ENCODE measurements at regions not wholly inside any gene's neighbourhood (a gene's known extent, or its start where the extent isn't known, plus 50 kb on each side); places are given as distances from the start of the nearest gene placed in this dataset.

GRCh38 chr13:85298387-85298924 lies 500.8 kb downstream of the SLITRK6 start:
- no peak for DNase-seq (ENCODE audit: low spot score)
- WGBS (ENCODE audit: low lambda C conversion rate, missing lambda C conversion rate): 59% methylated on average over 1 of the region's 1 CpG

GRCh38 chr13:85288698-85289097 lies 510.5 kb downstream of the SLITRK6 start:
- no peaks in the 10 kb centered on the region for H3K36me3 ChIP-seq (replicated peaks; ENCODE audit: insufficient read depth, low read depth)
- DNase-seq (ENCODE audit: low spot score): no peak
- TF ChIP-seq EZH2phosphoT487 (IDR thresholded peaks at IDR 0.05; ENCODE audit: low read depth, severe bottlenecking, unreplicated experiment) (no peak), EZH2 (IDR thresholded peaks at IDR 0.05; ENCODE audit: borderline replicate concordance) (no peak), CTCF (IDR thresholded peaks at IDR 0.05; ENCODE audit: poor library complexity) (no peak)
- H3K9me2 ChIP-seq (replicated peaks; ENCODE audit: insufficient read depth): no peaks in the 10 kb centered on the region
- H4K20me1 ChIP-seq (ENCODE audit: insufficient read depth, poor library complexity, severe bottlenecking): no peaks in the 10 kb centered on the region
- H3K4me1 ChIP-seq (ENCODE audit: insufficient read depth): no peaks in the 10 kb centered on the region
- H2AFZ ChIP-seq: no peak overlapping the region
- no peak overlapping the region for H3K27ac ChIP-seq
- WGBS (ENCODE audit: low lambda C conversion rate, missing lambda C conversion rate): 100% methylated on average over 1 of the region's 1 CpG
- no peak overlapping the region for H3K4me3 ChIP-seq
- no peaks in the 10 kb centered on the region for H3K9me3 ChIP-seq (ENCODE audit: low read depth)
- no peaks in the 10 kb centered on the region for H3K27me3 ChIP-seq
- no peak overlapping the region for H3K4me2 ChIP-seq
- H3K79me2 ChIP-seq: no peaks in the 10 kb centered on the region

More at GRCh38 chr13:85298387-85298924, 500.8 kb downstream of the SLITRK6 start:
- Histone ChIP-seq H3K27me3 (no peaks in the 10 kb centered on the region), H2AFZ (no peak overlapping the region), H3K9me2 (replicated peaks; ENCODE audit: insufficient read depth) (no peaks in the 10 kb centered on the region), H3K27ac (no peak overlapping the region), H4K20me1 (ENCODE audit: insufficient read depth, poor library complexity, severe bottlenecking) (no peaks in the 10 kb centered on the region), H3K4me1 (ENCODE audit: insufficient read depth) (no peaks in the 10 kb centered on the region), H3K9me3 (ENCODE audit: low read depth) (no peaks in the 10 kb centered on the region), H3K4me3 (no peak overlapping the region), H3K36me3 (replicated peaks; ENCODE audit: insufficient read depth, low read depth) (no peaks in the 10 kb centered on the region), H3K4me2 (no peak overlapping the region), H3K79me2 (no peaks in the 10 kb centered on the region)
- no peak for TF ChIP-seq EZH2 (IDR thresholded peaks at IDR 0.05; ENCODE audit: borderline replicate concordance)
- TF ChIP-seq EZH2phosphoT487 (IDR thresholded peaks at IDR 0.05; ENCODE audit: low read depth, severe bottlenecking, unreplicated experiment): peak; percentile 94
- no peak for TF ChIP-seq CTCF (IDR thresholded peaks at IDR 0.05; ENCODE audit: poor library complexity)

- Histone ChIP-seq H3K4me1 (ENCODE audit: insufficient read depth) (no peaks in the 10 kb centered on the region), H2AFZ (no peak overlapping the region), H3K9me3 (ENCODE audit: low read depth) (no peaks in the 10 kb centered on the region), H3K27me3 (no peaks in the 10 kb centered on the region), H3K27ac (no peak overlapping the region), H3K4me2 (no peak overlapping the region), H4K20me1 (ENCODE audit: insufficient read depth, poor library complexity, severe bottlenecking) (no peaks in the 10 kb centered on the region), H3K4me3 (no peak overlapping the region), H3K9me2 (replicated peaks; ENCODE audit: insufficient read depth) (no peaks in the 10 kb centered on the region), H3K79me2 (no peaks in the 10 kb centered on the region), H3K36me3 (replicated peaks; ENCODE audit: insufficient read depth, low read depth) (no peaks in the 10 kb centered on the region)
- DNase-seq (ENCODE audit: low spot score): no peak
- TF ChIP-seq EZH2phosphoT487 (IDR thresholded peaks at IDR 0.05; ENCODE audit: low read depth, severe bottlenecking, unreplicated experiment) (no peak), CTCF (IDR thresholded peaks at IDR 0.05; ENCODE audit: poor library complexity) (no peak), EZH2 (IDR thresholded peaks at IDR 0.05; ENCODE audit: borderline replicate concordance) (no peak)
Observed at GRCh38 chr13:85287528-85287927, 511.7 kb downstream of the SLITRK6 start.

GRCh38 chr13:85286081-85286480 lies 513.1 kb downstream of the SLITRK6 start:
- H4K20me1 ChIP-seq (ENCODE audit: insufficient read depth, poor library complexity, severe bottlenecking): no peaks in the 10 kb centered on the region
- WGBS (ENCODE audit: low lambda C conversion rate, missing lambda C conversion rate): 95% methylated on average over 1 of the region's 1 CpG
- no peak overlapping the region for H2AFZ ChIP-seq
- no peaks in the 10 kb centered on the region for H3K9me2 ChIP-seq (replicated peaks; ENCODE audit: insufficient read depth)
- TF ChIP-seq EZH2phosphoT487 (IDR thresholded peaks at IDR 0.05; ENCODE audit: low read depth, severe bottlenecking, unreplicated experiment) (no peak), EZH2 (IDR thresholded peaks at IDR 0.05; ENCODE audit: borderline replicate concordance) (no peak), CTCF (IDR thresholded peaks at IDR 0.05; ENCODE audit: poor library complexity) (no peak)
- H3K36me3 ChIP-seq (replicated peaks; ENCODE audit: insufficient read depth, low read depth): no peaks in the 10 kb centered on the region
- no peaks in the 10 kb centered on the region for H3K9me3 ChIP-seq (ENCODE audit: low read depth)
- no peak overlapping the region for H3K27ac ChIP-seq
- H3K79me2 ChIP-seq: no peaks in the 10 kb centered on the region
- no peaks in the 10 kb centered on the region for H3K4me1 ChIP-seq (ENCODE audit: insufficient read depth)
- H3K27me3 ChIP-seq: no peaks in the 10 kb centered on the region
- H3K4me2 ChIP-seq: no peak overlapping the region
- no peak overlapping the region for H3K4me3 ChIP-seq
- DNase-seq (ENCODE audit: low spot score): no peak
